ENCODE measurements at regions not wholly inside any gene's neighbourhood (a gene's known extent, or its start where the extent isn't known, plus 50 kb on each side); places are given as distances from the start of the nearest gene placed in this dataset.

GRCh38 chr3:4151859-4152258, 151.3 kb upstream of the SETMAR start:
- Histone ChIP-seq H3K4me3 (ENCODE audit: control extremely low read depth in 1 of 5, extremely low read depth in 1 of 5, insufficient read depth in 1 of 5, low read depth in 2 of 5, low read length in 4 of 5) (no peak overlapping the region), H4K20me1 (ENCODE audit: control insufficient read depth, insufficient read depth, low read length, poor library complexity, severe bottlenecking) (no peaks in the 10 kb centered on the region), H3K79me2 (ENCODE audit: control insufficient read depth, insufficient read depth, low read length) (no peaks in the 10 kb centered on the region), H2AFZ (ENCODE audit: insufficient read depth, low read depth, low read length, poor library complexity, severe bottlenecking) (no peak overlapping the region), H3K4me2 (replicated peaks; ENCODE audit: low read depth, low read length, poor library complexity, severe bottlenecking) (no peak overlapping the region), H3K36me3 (replicated peaks in 1 of 2; ENCODE audit: control extremely low read depth in 1 of 2, control insufficient read depth in 1 of 2, extremely low read depth in 1 of 2, insufficient read depth in 2 of 2, low read length in 1 of 2) (no peaks in the 10 kb centered on the region), H3K27ac (ENCODE audit: low read length in 2 of 2) (no peak overlapping the region), H3K9ac (ENCODE audit: low read length) (no peak overlapping the region), H3K9me3 (ENCODE audit: control extremely low read depth in 1 of 3, control insufficient read depth in 2 of 3, insufficient read depth in 1 of 3, low read length in 2 of 3) (no peaks in the 10 kb centered on the region), H3K27me3 (replicated peaks in 1 of 4; ENCODE audit: control extremely low read depth in 1 of 4, control insufficient read depth in 3 of 4, insufficient read depth in 4 of 4, low read length in 3 of 4) (no peaks in the 10 kb centered on the region), H3K4me1 (ENCODE audit: control insufficient read depth in 2 of 2, insufficient read depth in 2 of 2, low read length in 2 of 2) (no peaks in the 10 kb centered on the region)
- WGBS (ENCODE audit: insufficient coverage) = no CpG with 5 or more reads among the region's 1 CpG
- H3K4me1 Mint-ChIP-seq = no peaks in the 10 kb centered on the region
- H3K27me3 Mint-ChIP-seq = no peaks in the 10 kb centered on the region
- no peak overlapping the region for H3K27ac Mint-ChIP-seq
- ChIA-PET POLR2A (no interaction called here), CTCF (no interaction called here)
- ATAC-seq (ENCODE audit: low read depth) (no peak), DNase-seq (no peak)
- intact Hi-C loops (cut with micrococcal nuclease) = no loop called here
- TF ChIP-seq, protein P1, sequence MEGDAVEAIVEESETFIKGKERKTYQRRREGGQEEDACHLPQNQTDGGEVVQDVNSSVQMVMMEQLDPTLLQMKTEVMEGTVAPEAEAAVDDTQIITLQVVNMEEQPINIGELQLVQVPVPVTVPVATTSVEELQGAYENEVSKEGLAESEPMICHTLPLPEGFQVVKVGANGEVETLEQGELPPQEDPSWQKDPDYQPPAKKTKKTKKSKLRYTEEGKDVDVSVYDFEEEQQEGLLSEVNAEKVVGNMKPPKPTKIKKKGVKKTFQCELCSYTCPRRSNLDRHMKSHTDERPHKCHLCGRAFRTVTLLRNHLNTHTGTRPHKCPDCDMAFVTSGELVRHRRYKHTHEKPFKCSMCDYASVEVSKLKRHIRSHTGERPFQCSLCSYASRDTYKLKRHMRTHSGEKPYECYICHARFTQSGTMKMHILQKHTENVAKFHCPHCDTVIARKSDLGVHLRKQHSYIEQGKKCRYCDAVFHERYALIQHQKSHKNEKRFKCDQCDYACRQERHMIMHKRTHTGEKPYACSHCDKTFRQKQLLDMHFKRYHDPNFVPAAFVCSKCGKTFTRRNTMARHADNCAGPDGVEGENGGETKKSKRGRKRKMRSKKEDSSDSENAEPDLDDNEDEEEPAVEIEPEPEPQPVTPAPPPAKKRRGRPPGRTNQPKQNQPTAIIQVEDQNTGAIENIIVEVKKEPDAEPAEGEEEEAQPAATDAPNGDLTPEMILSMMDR (IDR thresholded peaks at IDR 0.05) = no peak
- TF ChIP-seq EZH2 (IDR thresholded peaks at IDR 0.05; ENCODE audit: borderline replicate concordance, insufficient read depth, low read depth, low read length, poor library complexity, severe bottlenecking) = no peak
- no peak overlapping the region for H3K4me3 Mint-ChIP-seq
- no peaks in the 10 kb centered on the region for H3K9me3 Mint-ChIP-seq (ENCODE audit: insufficient read depth)

DNA sequence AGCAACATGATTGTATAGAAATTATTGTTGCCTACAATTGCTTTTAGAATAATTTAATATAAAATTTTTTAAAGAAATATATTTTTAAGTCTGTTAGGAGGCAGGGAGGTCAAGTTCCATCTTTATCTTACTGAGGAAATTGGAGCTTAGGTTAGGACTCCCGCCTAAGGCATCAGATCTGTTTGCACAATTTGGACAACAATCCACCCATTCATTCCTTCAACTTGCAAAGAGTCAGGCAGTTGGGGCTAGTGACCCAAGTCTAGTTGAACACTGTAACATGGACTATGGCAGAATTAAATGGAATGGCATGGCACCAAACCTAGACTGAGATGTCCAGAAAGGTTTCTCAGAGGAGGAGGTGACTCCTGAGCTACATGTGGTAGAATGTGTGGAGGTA, 149.4 kb upstream of the SETMAR start:
- CTCF ChIA-PET = no interaction called here
- Histone ChIP-seq H2AFZ (ENCODE audit: insufficient read depth, low read depth, low read length, poor library complexity, severe bottlenecking) (no peak overlapping the region), H3K9me3 (ENCODE audit: control extremely low read depth in 1 of 3, control insufficient read depth in 2 of 3, insufficient read depth in 1 of 3, low read length in 2 of 3) (no peaks in the 10 kb centered on the region), H3K9ac (ENCODE audit: low read length) (no peak overlapping the region), H4K20me1 (ENCODE audit: control insufficient read depth, insufficient read depth, low read length, poor library complexity, severe bottlenecking) (no peaks in the 10 kb centered on the region), H3K27ac (ENCODE audit: low read length in 2 of 2) (no peak overlapping the region), H3K4me2 (replicated peaks; ENCODE audit: low read depth, low read length, poor library complexity, severe bottlenecking) (no peak overlapping the region), H3K79me2 (ENCODE audit: control insufficient read depth, insufficient read depth, low read length) (no peaks in the 10 kb centered on the region), H3K27me3 (replicated peaks in 1 of 4; ENCODE audit: control extremely low read depth in 1 of 4, control insufficient read depth in 3 of 4, insufficient read depth in 4 of 4, low read length in 3 of 4) (no peaks in the 10 kb centered on the region), H3K4me1 (ENCODE audit: control insufficient read depth in 2 of 2, insufficient read depth in 2 of 2, low read length in 2 of 2) (no peaks in the 10 kb centered on the region), H3K4me3 (ENCODE audit: control extremely low read depth in 1 of 5, extremely low read depth in 1 of 5, insufficient read depth in 1 of 5, low read depth in 2 of 5, low read length in 4 of 5) (no peak overlapping the region), H3K36me3 (replicated peaks in 1 of 2; ENCODE audit: control extremely low read depth in 1 of 2, control insufficient read depth in 1 of 2, extremely low read depth in 1 of 2, insufficient read depth in 2 of 2, low read length in 1 of 2) (no peaks in the 10 kb centered on the region)
- Mint-ChIP-seq H3K4me3 (no peak overlapping the region), H3K4me1 (no peaks in the 10 kb centered on the region), H3K27ac (no peak overlapping the region), H3K9me3 (ENCODE audit: insufficient read depth) (peaks cover 2% of the 10 kb centered on the region), H3K27me3 (no peaks in the 10 kb centered on the region)
- WGBS (ENCODE audit: insufficient coverage) = no CpG with 5 or more reads among the region's 1 CpG
- DNase-seq (no peak), ATAC-seq (ENCODE audit: low read depth) (no peak)
- POLR2A ChIA-PET = no interaction called here
- TF ChIP-seq, protein P1 (IDR thresholded peaks at IDR 0.05) = no peak
- TF ChIP-seq EZH2 (IDR thresholded peaks at IDR 0.05; ENCODE audit: borderline replicate concordance, insufficient read depth, low read depth, low read length, poor library complexity, severe bottlenecking) = no peak
- intact Hi-C loops (cut with micrococcal nuclease) = no loop called here

Measured in B cell (primary cell).